ENCODE measurements at regions not wholly inside any gene's neighbourhood (a gene's known extent, or its start where the extent isn't known, plus 50 kb on each side); places are given as distances from the start of the nearest gene placed in this dataset.

DNA sequence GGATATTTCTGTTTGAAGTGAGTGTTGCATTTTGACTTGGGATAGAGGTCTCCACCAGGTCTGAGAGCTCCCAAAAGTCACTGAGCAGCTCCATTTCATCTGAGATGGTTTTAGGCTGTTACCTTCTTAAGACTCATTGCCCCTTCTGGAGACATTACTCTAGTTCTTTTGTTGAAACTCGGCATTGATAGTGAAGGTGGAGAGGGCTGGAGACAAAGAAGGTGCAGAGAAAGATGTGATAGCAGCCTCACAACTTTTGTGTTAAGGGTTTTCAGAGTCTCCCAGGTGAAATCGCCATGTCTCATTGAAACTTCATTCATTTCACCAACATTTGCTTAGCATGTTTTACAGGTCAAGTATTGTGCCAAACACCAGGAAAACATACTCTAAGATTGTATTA is 219.6 kb downstream of the INSIG2 start:
- Histone ChIP-seq H3K4me2 (ENCODE audit: control insufficient read depth, insufficient read depth) (no peak overlapping the region), H3K4me3 (no peak overlapping the region), H3K27me3 (replicated peaks in 1 of 2; ENCODE audit: control insufficient read depth in 2 of 2, insufficient read depth in 2 of 2, low read length in 1 of 2) (no peaks in the 10 kb centered on the region), H3K36me3 (ENCODE audit: control insufficient read depth in 2 of 2, insufficient read depth in 2 of 2, low read length in 1 of 2) (no peaks in the 10 kb centered on the region), H3K27ac (ENCODE audit: control insufficient read depth, insufficient read depth) (no peak overlapping the region), H2AFZ (ENCODE audit: control insufficient read depth, low read depth, low read length) (no peak overlapping the region), H3K79me2 (ENCODE audit: control insufficient read depth, insufficient read depth, low read length) (no peaks in the 10 kb centered on the region), H3K9me3 (replicated peaks; ENCODE audit: control insufficient read depth, insufficient read depth, low read length) (no peaks in the 10 kb centered on the region), H3K4me1 (ENCODE audit: control insufficient read depth, insufficient read depth, low read length) (no peaks in the 10 kb centered on the region), H4K20me1 (ENCODE audit: control insufficient read depth, insufficient read depth) (no peaks in the 10 kb centered on the region), H3K9ac (ENCODE audit: control insufficient read depth, insufficient read depth, low read length) (no peak overlapping the region)
- RAD21 ChIA-PET (ENCODE audit: unreplicated experiment): no interaction called here
- TF ChIP-seq SREBF2 (IDR thresholded peaks at IDR 0.05; ENCODE audit: low read length): no peak
- no peak for TF ChIP-seq MEF2A (IDR thresholded peaks at IDR 0.05; ENCODE audit: insufficient read depth, low read depth, low read length)
- TF ChIP-seq, protein P1, sequence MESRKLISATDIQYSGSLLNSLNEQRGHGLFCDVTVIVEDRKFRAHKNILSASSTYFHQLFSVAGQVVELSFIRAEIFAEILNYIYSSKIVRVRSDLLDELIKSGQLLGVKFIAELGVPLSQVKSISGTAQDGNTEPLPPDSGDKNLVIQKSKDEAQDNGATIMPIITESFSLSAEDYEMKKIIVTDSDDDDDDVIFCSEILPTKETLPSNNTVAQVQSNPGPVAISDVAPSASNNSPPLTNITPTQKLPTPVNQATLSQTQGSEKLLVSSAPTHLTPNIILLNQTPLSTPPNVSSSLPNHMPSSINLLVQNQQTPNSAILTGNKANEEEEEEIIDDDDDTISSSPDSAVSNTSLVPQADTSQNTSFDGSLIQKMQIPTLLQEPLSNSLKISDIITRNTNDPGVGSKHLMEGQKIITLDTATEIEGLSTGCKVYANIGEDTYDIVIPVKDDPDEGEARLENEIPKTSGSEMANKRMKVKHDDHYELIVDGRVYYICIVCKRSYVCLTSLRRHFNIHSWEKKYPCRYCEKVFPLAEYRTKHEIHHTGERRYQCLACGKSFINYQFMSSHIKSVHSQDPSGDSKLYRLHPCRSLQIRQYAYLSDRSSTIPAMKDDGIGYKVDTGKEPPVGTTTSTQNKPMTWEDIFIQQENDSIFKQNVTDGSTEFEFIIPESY (IDR thresholded peaks at IDR 0.05): no peak
- no peak for TF ChIP-seq MTA3 (IDR thresholded peaks at IDR 0.05; ENCODE audit: borderline replicate concordance, low read length)
- TF ChIP-seq NFXL1 (IDR thresholded peaks at IDR 0.05; ENCODE audit: borderline replicate concordance): no peak
- DNase-seq (ENCODE audit: low read depth, low spot score) (no peak), FAIRE-seq (no peak), ATAC-seq (no peak)
- POLR2A ChIA-PET: no interaction called here
- intact Hi-C loops (cut with micrococcal nuclease; ENCODE audit: unreplicated experiment): no loop called here
- CTCF ChIA-PET: no interaction called here
- in situ Hi-C loops (cut with MboI): no loop called here
- no TSS peak for BruUV-seq (replicated peaks)
- SMC1A ChIA-PET (ENCODE audit: uncharacterized antibody, unreplicated experiment): no interaction called here
- WGBS (ENCODE audit: insufficient coverage, insufficient replicate concordance, low lambda C conversion rate, missing lambda C conversion rate): 20% methylated on average over 2 of the region's 2 CpGs

DNA sequence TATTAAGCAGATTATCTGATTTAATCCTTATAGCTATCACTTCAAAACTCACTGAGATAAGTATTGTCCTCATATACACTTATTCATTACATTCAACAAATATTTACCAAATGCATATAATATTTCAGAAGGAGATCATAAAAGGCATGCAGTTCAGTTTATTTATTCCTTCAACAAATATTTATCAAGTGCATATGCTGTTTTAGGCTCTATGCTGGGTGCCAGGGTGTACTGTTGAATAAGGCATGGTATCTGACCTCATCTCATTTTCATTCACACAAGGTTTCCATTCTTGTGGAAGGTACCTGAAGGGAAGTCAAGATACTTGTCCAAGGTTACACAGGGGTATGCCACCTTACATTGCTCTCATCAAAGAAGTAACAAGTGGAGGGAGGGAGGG is 213.0 kb downstream of the INSIG2 start:
- FAIRE-seq (no peak), ATAC-seq (no peak), DNase-seq (ENCODE audit: low read depth, low spot score) (no peak)
- SMC1A ChIA-PET (ENCODE audit: uncharacterized antibody, unreplicated experiment): no interaction called here
- no TSS peak for BruUV-seq (replicated peaks)
- Histone ChIP-seq H3K79me2 (ENCODE audit: control insufficient read depth, insufficient read depth, low read length) (no peaks in the 10 kb centered on the region), H3K27ac (ENCODE audit: control insufficient read depth, insufficient read depth) (no peak overlapping the region), H4K20me1 (ENCODE audit: control insufficient read depth, insufficient read depth) (no peaks in the 10 kb centered on the region), H3K4me3 (no peak overlapping the region), H3K36me3 (ENCODE audit: control insufficient read depth in 2 of 2, insufficient read depth in 2 of 2, low read length in 1 of 2) (no peaks in the 10 kb centered on the region), H2AFZ (ENCODE audit: control insufficient read depth, low read depth, low read length) (no peak overlapping the region), H3K27me3 (replicated peaks in 1 of 2; ENCODE audit: control insufficient read depth in 2 of 2, insufficient read depth in 2 of 2, low read length in 1 of 2) (no peaks in the 10 kb centered on the region; a peak in 2 of 4 replicates), H3K9ac (ENCODE audit: control insufficient read depth, insufficient read depth, low read length) (no peak overlapping the region), H3K9me3 (replicated peaks; ENCODE audit: control insufficient read depth, insufficient read depth, low read length) (no peaks in the 10 kb centered on the region), H3K4me1 (ENCODE audit: control insufficient read depth, insufficient read depth, low read length) (no peaks in the 10 kb centered on the region), H3K4me2 (ENCODE audit: control insufficient read depth, insufficient read depth) (no peak overlapping the region)
- CTCF ChIA-PET: no interaction called here
- in situ Hi-C loops (cut with MboI): no loop called here
- POLR2A ChIA-PET: no interaction called here
- intact Hi-C loops (cut with micrococcal nuclease; ENCODE audit: unreplicated experiment): no loop called here
- RAD21 ChIA-PET (ENCODE audit: unreplicated experiment): no interaction called here
- TF ChIP-seq RCOR1 (conservative IDR thresholded peaks at IDR 0.05; ENCODE audit: low read depth, low read length) (no peak), NRF1 (conservative IDR thresholded peaks at IDR 0.05; ENCODE audit: low read depth, low read length) (no peak), RUNX3 (IDR thresholded peaks at IDR 0.05; ENCODE audit: low read length) (no peak), ATF7 (IDR thresholded peaks at IDR 0.05; ENCODE audit: low read depth) (no peak), RAD21 (IDR thresholded peaks at IDR 0.05; ENCODE audit: insufficient read depth, low read depth, low read length) (no peak), NR2F1 (conservative IDR thresholded peaks at IDR 0.05) (no peak), HSF1 (IDR thresholded peaks at IDR 0.05; ENCODE audit: low read depth, low read length) (no peak)
- TF ChIP-seq, protein P2, sequence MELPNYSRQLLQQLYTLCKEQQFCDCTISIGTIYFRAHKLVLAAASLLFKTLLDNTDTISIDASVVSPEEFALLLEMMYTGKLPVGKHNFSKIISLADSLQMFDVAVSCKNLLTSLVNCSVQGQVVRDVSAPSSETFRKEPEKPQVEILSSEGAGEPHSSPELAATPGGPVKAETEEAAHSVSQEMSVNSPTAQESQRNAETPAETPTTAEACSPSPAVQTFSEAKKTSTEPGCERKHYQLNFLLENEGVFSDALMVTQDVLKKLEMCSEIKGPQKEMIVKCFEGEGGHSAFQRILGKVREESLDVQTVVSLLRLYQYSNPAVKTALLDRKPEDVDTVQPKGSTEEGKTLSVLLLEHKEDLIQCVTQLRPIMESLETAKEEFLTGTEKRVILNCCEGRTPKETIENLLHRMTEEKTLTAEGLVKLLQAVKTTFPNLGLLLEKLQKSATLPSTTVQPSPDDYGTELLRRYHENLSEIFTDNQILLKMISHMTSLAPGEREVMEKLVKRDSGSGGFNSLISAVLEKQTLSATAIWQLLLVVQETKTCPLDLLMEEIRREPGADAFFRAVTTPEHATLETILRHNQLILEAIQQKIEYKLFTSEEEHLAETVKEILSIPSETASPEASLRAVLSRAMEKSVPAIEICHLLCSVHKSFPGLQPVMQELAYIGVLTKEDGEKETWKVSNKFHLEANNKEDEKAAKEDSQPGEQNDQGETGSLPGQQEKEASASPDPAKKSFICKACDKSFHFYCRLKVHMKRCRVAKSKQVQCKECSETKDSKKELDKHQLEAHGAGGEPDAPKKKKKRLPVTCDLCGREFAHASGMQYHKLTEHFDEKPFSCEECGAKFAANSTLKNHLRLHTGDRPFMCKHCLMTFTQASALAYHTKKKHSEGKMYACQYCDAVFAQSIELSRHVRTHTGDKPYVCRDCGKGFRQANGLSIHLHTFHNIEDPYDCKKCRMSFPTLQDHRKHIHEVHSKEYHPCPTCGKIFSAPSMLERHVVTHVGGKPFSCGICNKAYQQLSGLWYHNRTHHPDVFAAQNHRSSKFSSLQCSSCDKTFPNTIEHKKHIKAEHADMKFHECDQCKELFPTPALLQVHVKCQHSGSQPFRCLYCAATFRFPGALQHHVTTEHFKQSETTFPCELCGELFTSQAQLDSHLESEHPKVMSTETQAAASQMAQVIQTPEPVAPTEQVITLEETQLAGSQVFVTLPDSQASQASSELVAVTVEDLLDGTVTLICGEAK (IDR thresholded peaks at IDR 0.05; ENCODE audit: borderline replicate concordance): no peak

All from GM12878 (cell line).